Breast epithelium (tissue), 4 donors: ENCODE measurements at regions not wholly inside any gene's neighbourhood (a gene's known extent, or its start where the extent isn't known, plus 50 kb on each side); places are given as distances from the start of the nearest gene placed in this dataset.

Experiments used
- DNase-seq, 2 donors: peaks; one replicate each; pipeline ENCODE4 v3.0.0-alpha.2; 2019; ENCODE audit warnings: low spot score in 2 of 2
- H3K27ac ChIP-seq, 2 donors: fragments of 200-600 bp; sonication (generic) in 1 of 2; one replicate each; pipeline ENCODE4 v1.5.1; 2016 to 2019; ENCODE audit warnings: mild to moderate bottlenecking in 1 of 2
- H3K27me3 ChIP-seq, 2 donors: fragments of 200-600 bp; sonication (generic) in 1 of 2; one replicate each; pipeline versions ENCODE4 v1.5.1 to v1.6.0; 2017 to 2019; ENCODE audit warnings: control low read depth in 1 of 2, mild to moderate bottlenecking in 1 of 2
- H3K36me3 ChIP-seq: fragments of 200-600 bp; one replicate; pipeline ENCODE4 v1.5.1; 2019
- H3K4me1 ChIP-seq, 2 donors: fragments of 200-600 bp; sonication (generic); one replicate each; pipeline ENCODE4 v1.5.1; 2016 to 2019; ENCODE audit warnings: control low read depth in 1 of 2
- H3K4me3 ChIP-seq, 3 donors: fragments of 200-600 bp; sonication (generic); 1 replicate in 2 of 3; 2 replicates in 1 of 3; pipeline ENCODE4 v1.5.1; 2016 to 2019; ENCODE audit warnings: mild to moderate bottlenecking in 3 of 3, moderate library complexity in 2 of 3
- H3K9me3 ChIP-seq, 2 donors: fragments of 200-600 bp; sonication (generic) in 1 of 2; one replicate each; pipeline ENCODE4 v1.5.1; 2016 to 2019; ENCODE audit warnings: control low read depth in 1 of 2
- CTCF ChIP-seq, 3 donors: fragments of 450-650 bp; IDR thresholded peaks; one replicate each; pipeline ENCODE4 v1.5.1; 2016 to 2017; ENCODE audit warnings: antibody characterized with exemption in 3 of 3, mild to moderate bottlenecking in 3 of 3, moderate library complexity in 3 of 3
- POLR2A ChIP-seq: fragments of 450-650 bp; IDR thresholded peaks from one replicate; pipeline ENCODE4 v1.6.1; 2016; ENCODE audit warnings: antibody characterized with exemption, mild to moderate bottlenecking, moderate library complexity
- POLR2AphosphoS5 ChIP-seq, 3 donors: sonication (generic); formaldehyde crosslinking; IDR thresholded peaks; one replicate each; pipeline ENCODE4 v1.6.1; 2017; ENCODE audit warnings: antibody characterized with exemption in 3 of 3
- intact Hi-C: fragments of 100-400 bp; cut with DNase I; formaldehyde crosslinking; loops from one replicate; pipeline ENCODE4 v1.15.1; 2023; ENCODE audit warnings: low total_unique reads

- H3K4me1 ChIP-seq, result no peaks in the 10 kb centered on the region
- H3K4me3 ChIP-seq, result no peak overlapping the region
- intact Hi-C loops, result no loop called here
- no peak for DNase-seq
- H3K36me3 ChIP-seq, result no peaks in the 10 kb centered on the region
- no peaks in the 10 kb centered on the region for H3K9me3 ChIP-seq
- no peak overlapping the region for H3K27ac ChIP-seq
- TF ChIP-seq CTCF (IDR thresholded peaks at IDR 0.05), result no peak
- TF ChIP-seq POLR2A, result no peak
- no peak for TF ChIP-seq POLR2AphosphoS5 (IDR thresholded peaks at IDR 0.05)
- H3K27me3 ChIP-seq, result no peaks in the 10 kb centered on the region
Observed at GRCh38 chr6:126131246-126131645, 144.9 kb downstream of the TRMT11 start.

DNA sequence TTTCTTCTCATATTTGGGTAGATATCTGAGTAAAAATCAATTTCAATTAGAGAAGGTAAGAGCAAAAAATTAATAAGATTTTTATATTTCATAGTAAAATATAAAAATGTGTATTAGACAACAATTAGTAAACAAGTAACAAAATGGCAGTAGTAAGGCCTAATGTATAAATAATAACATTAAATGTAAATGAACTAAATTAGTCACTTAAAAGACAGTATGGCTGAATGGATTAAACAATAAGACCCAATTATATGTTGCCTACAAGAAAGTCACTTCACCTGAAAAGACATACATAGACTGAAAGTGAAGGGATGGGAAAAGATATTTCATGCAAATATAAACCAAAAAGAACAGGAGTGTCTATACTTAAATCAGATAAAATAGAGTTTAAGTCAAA, 147.6 kb downstream of the TRMT11 start:
- TF ChIP-seq POLR2A (no peak), POLR2AphosphoS5 (IDR thresholded peaks at IDR 0.05) (no peak), CTCF (IDR thresholded peaks at IDR 0.05) (no peak)
- intact Hi-C loops, result no loop called here
- Histone ChIP-seq H3K27me3 (no peaks in the 10 kb centered on the region), H3K36me3 (no peaks in the 10 kb centered on the region), H3K4me3 (no peak overlapping the region), H3K4me1 (no peaks in the 10 kb centered on the region), H3K27ac (no peak overlapping the region), H3K9me3 (no peaks in the 10 kb centered on the region)
- no peak for DNase-seq

- H3K4me1 ChIP-seq, result no peaks in the 10 kb centered on the region
- no peak overlapping the region for H3K27ac ChIP-seq
- no peak for TF ChIP-seq POLR2AphosphoS5 (IDR thresholded peaks at IDR 0.05)
- no peak for TF ChIP-seq POLR2A
- TF ChIP-seq CTCF (IDR thresholded peaks at IDR 0.05), result no peak
- intact Hi-C loops, result no loop called here
- no peaks in the 10 kb centered on the region for H3K27me3 ChIP-seq
- no peaks in the 10 kb centered on the region for H3K36me3 ChIP-seq
- no peaks in the 10 kb centered on the region for H3K9me3 ChIP-seq
- DNase-seq, result no peak
- H3K4me3 ChIP-seq, result no peak overlapping the region
Observed at GRCh38 chr6:126134491-126134890, 148.2 kb downstream of the TRMT11 start.

- DNase-seq, result no peak
- H3K4me1 ChIP-seq, result no peaks in the 10 kb centered on the region
- no peak overlapping the region for H3K27ac ChIP-seq
- intact Hi-C loops, result no loop called here
- no peak overlapping the region for H3K4me3 ChIP-seq
- H3K9me3 ChIP-seq, result peaks cover 0 to 7% of the 10 kb centered on the region in 2 donors
- H3K27me3 ChIP-seq, result no peaks in the 10 kb centered on the region
- TF ChIP-seq POLR2A (no peak), CTCF (IDR thresholded peaks at IDR 0.05) (no peak), POLR2AphosphoS5 (IDR thresholded peaks at IDR 0.05) (no peak)
- no peaks in the 10 kb centered on the region for H3K36me3 ChIP-seq
Observed at GRCh38 chr6:126140015-126140414, 153.7 kb downstream of the TRMT11 start.

DNA sequence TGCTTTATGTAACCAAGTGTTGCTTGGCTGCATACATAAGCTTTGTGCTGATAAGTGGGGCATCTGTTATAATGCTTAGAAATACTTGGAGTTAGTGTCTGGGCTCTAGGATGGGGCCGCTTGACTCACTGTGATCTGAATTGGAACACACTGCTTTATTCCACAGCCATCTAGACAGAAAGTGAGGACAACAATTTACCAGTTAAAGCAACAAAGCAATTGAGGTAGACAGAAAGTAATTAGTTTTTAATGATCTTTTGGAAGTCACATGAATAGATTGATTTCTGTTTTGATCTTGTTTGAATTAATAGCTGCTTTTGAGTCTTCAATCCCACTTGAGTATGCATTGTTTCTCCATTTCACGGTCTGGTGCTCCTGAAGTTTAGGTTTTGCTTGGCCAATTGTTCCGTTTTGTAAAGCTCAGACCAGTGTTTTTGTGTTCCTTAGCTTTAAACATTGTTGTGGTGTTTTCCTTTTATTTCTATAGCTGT, 157.5 kb downstream of the TRMT11 start:
- DNase-seq, result no peak

More for the DNA sequence above, 157.5 kb downstream of the TRMT11 start:
- no peaks in the 10 kb centered on the region for H3K4me1 ChIP-seq
- H3K27ac ChIP-seq, result no peak overlapping the region
- no peaks in the 10 kb centered on the region for H3K36me3 ChIP-seq
- no peaks in the 10 kb centered on the region for H3K27me3 ChIP-seq
- H3K9me3 ChIP-seq, result peaks cover 0 to 7% of the 10 kb centered on the region in 2 donors
- intact Hi-C loops, result no loop called here
- no peak for TF ChIP-seq POLR2A
- TF ChIP-seq CTCF (IDR thresholded peaks at IDR 0.05), result no peak
- no peak for TF ChIP-seq POLR2AphosphoS5 (IDR thresholded peaks at IDR 0.05)
- no peak overlapping the region for H3K4me3 ChIP-seq
